ENCODE measurements at regions not wholly inside any gene's neighbourhood (a gene's known extent, or its start where the extent isn't known, plus 50 kb on each side); places are given as distances from the start of the nearest gene placed in this dataset.

DNA sequence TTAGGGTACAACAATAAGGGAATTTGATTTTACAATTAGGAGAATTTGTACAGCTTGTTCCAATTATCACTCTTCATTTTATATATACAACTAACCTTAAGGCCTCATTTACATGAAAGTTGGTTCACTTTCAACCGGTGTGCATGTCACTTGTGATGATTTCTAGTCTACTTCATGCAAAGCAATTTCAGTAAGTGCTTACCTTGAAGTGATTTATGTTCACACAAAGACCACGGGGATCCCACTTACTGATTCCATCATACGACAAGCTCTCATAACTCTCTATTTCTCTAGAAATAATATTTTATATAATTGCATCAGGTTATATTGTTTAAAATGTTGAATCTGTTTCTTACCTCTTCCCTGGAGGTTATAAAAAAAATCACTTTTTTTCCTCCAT, 100.3 kb upstream of the CHODL start:
- intact Hi-C loops (cut with DNase I, micrococcal nuclease): no loop called here
- Histone ChIP-seq H3K9me3 (peaks cover 7% of the 10 kb centered on the region), H3K4me1 (ENCODE audit: low read depth) (no peaks in the 10 kb centered on the region), H3K36me3 (ENCODE audit: low read depth) (no peaks in the 10 kb centered on the region), H3K4me3 (no peak overlapping the region)
- TF ChIP-seq, protein P1, sequence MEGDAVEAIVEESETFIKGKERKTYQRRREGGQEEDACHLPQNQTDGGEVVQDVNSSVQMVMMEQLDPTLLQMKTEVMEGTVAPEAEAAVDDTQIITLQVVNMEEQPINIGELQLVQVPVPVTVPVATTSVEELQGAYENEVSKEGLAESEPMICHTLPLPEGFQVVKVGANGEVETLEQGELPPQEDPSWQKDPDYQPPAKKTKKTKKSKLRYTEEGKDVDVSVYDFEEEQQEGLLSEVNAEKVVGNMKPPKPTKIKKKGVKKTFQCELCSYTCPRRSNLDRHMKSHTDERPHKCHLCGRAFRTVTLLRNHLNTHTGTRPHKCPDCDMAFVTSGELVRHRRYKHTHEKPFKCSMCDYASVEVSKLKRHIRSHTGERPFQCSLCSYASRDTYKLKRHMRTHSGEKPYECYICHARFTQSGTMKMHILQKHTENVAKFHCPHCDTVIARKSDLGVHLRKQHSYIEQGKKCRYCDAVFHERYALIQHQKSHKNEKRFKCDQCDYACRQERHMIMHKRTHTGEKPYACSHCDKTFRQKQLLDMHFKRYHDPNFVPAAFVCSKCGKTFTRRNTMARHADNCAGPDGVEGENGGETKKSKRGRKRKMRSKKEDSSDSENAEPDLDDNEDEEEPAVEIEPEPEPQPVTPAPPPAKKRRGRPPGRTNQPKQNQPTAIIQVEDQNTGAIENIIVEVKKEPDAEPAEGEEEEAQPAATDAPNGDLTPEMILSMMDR (IDR thresholded peaks at IDR 0.05): no peak
- DNase-seq (no peak), ATAC-seq (no peak)

DNA sequence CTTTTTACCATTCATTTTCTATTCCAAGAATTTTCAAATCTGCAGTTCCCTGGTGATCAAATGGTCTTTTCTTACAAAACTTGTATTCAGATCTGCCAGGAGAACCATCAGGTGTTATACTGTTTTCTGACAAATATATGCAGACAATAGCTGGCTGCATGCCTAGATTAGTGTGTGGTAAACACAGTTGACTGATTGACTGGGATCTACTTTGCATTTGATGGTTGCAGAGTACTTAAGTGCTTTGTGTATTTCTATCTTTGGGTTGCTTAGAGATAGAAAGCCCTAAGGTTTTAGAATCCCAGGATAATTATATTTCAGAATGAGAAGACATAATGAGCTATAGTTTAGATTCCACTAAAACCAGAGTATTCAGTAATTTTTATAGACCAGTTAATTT, 102.0 kb upstream of the CHODL start:
- peaks cover 7% of the 10 kb centered on the region for H3K9me3 ChIP-seq
- DNase-seq: no peak
- no peaks in the 10 kb centered on the region for H3K36me3 ChIP-seq (ENCODE audit: low read depth)
- H3K4me3 ChIP-seq: no peak overlapping the region
- H3K4me1 ChIP-seq (ENCODE audit: low read depth): no peaks in the 10 kb centered on the region
- ATAC-seq: no peak
- intact Hi-C loops (cut with DNase I, micrococcal nuclease): no loop called here
- TF ChIP-seq, protein P1 (IDR thresholded peaks at IDR 0.05): no peak

DNA sequence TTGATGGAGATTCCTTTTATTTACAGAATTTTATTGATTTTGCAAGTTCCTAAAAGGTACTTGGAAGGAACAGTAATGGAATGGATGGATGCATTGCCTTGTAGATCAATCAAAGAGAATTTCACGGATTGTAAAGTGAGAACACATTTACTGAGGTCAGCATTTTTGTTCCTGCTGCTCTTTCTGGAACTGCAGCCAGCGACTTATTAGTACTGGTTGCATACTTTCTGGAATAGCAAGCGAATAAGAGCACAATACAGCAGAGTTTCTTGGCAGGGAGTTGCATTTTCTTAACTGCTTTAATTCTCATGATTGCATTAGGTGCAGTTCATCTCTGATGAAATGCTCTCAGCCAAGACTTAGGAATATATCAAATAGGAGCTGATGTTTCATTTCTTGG, 106.1 kb upstream of the CHODL start:
- no peak for DNase-seq
- intact Hi-C loops (cut with DNase I, micrococcal nuclease): no loop called here

DNA sequence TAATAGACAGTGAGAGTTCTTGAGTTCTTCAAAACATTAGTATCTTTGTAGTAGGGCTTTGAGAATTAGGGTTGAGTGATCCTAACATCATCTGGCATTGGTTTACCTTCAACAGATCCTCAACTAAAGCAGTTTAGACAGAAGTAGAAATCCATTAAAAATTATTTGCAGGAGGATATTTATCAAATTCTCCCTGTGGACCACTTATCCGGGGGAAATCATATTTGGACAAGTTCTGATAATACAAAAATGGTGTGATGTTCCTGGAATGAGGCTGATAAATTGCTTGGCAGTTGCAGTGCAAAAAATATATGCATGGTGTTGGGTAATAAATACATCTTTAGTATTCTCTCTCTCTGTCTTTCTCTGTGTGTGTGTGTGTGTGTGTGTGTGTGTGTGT, 115.1 kb upstream of the CHODL start:
- H3K4me1 ChIP-seq (ENCODE audit: low read depth): no peaks in the 10 kb centered on the region
- H3K9me3 ChIP-seq: peaks cover 3% of the 10 kb centered on the region
- DNase-seq (no peak), ATAC-seq (no peak)
- intact Hi-C loops (cut with DNase I, micrococcal nuclease): no loop called here
- H3K4me3 ChIP-seq: no peak overlapping the region
- H3K36me3 ChIP-seq (ENCODE audit: low read depth): no peaks in the 10 kb centered on the region
- TF ChIP-seq, protein P1 (IDR thresholded peaks at IDR 0.05): no peak

More for the DNA sequence above, 106.1 kb upstream of the CHODL start:
- H3K36me3 ChIP-seq (ENCODE audit: low read depth): no peaks in the 10 kb centered on the region
- TF ChIP-seq, protein P1 (IDR thresholded peaks at IDR 0.05): no peak
- no peak overlapping the region for H3K4me3 ChIP-seq
- no peaks in the 10 kb centered on the region for H3K4me1 ChIP-seq (ENCODE audit: low read depth)
- peaks cover 3% of the 10 kb centered on the region for H3K9me3 ChIP-seq
- no peak for ATAC-seq

DNA sequence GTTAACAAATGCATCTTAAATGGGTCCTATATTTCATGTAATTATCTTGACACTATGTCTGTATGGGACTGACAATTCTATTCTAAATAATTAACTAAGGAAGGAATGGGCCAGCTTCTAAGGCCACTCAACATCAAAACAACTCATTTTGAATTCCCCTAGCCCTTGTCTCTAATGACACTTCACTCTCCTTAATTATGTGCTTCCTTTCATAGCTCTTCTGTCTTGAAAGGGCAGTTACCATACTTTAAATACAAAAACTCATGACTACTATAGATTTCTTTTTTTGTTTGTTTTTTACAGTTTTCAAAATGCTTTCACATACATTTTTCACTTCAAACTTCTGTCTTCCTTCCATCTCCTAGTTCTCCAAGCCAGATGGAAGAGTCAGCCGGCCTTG, 126.1 kb upstream of the CHODL start:
- H3K36me3 ChIP-seq (ENCODE audit: low read depth): no peaks in the 10 kb centered on the region
- no peak for ATAC-seq
- no peaks in the 10 kb centered on the region for H3K4me1 ChIP-seq (ENCODE audit: low read depth)
- intact Hi-C loops (cut with DNase I, micrococcal nuclease): no loop called here
- no peak for DNase-seq
- TF ChIP-seq, protein P1 (IDR thresholded peaks at IDR 0.05): no peak
- H3K9me3 ChIP-seq: peaks cover 2% of the 10 kb centered on the region
- no peak overlapping the region for H3K4me3 ChIP-seq

DNA sequence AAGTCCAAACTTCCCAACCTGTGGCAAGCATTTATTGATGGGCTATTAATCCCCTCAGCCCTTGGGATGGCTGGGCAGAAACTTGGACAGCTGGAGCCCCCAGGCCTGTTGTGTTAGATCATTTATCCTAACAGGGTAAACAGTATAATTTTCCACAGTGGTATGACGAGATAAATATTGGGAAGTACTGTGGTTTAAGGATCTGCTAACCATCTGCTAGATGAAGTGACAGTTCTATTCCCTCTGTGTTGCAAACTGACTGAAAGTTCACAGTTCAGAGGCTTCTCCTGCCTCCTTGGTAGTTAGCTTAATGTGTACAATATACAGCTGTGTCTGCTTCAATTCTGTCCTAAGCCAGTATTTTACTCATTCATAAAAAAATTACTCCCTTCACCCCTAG, 127.5 kb upstream of the CHODL start:
- no peaks in the 10 kb centered on the region for H3K36me3 ChIP-seq (ENCODE audit: low read depth)
- no peaks in the 10 kb centered on the region for H3K4me1 ChIP-seq (ENCODE audit: low read depth)
- H3K9me3 ChIP-seq: peaks cover 2% of the 10 kb centered on the region
- H3K4me3 ChIP-seq: no peak overlapping the region
- no peak for ATAC-seq
- intact Hi-C loops (cut with DNase I, micrococcal nuclease): no loop called here
- DNase-seq: no peak
- TF ChIP-seq, protein P1 (IDR thresholded peaks at IDR 0.05): no peak
